Astrocyte of the spinal cord (primary cell): ENCODE measurements at regions not wholly inside any gene's neighbourhood (a gene's known extent, or its start where the extent isn't known, plus 50 kb on each side); places are given as distances from the start of the nearest gene placed in this dataset.
"Not testable (repeated sequence)": the region's sequence is repeated elsewhere in the genome, so short reads cannot be mapped to it uniquely, and the experiment has no call there.

ENCODE experiments used
- DNase-seq: peaks from one replicate; pipeline ENCODE4 v3.0.0; 2011; ENCODE audit warnings: low read depth, low spot score
- H3K4me3 ChIP-seq: 2 replicates; pipeline ENCODE4 v1.5.1; 2011; ENCODE audit warnings: low read depth, mild to moderate bottlenecking, low read length, moderate library complexity
- in situ Hi-C: cut with HindIII; loops from 2 replicates; pipeline ENCODE4 v1.10.0; 2017; ENCODE audit warnings: low sequenced_read_pairs
- TF ChIP-seq, protein P1 (sequence below): IDR thresholded peaks from 2 replicates; pipeline ENCODE4 v1.5.1; 2012; ENCODE audit warnings: low read depth, mild to moderate bottlenecking, low read length, inconsistent platforms

DNA sequence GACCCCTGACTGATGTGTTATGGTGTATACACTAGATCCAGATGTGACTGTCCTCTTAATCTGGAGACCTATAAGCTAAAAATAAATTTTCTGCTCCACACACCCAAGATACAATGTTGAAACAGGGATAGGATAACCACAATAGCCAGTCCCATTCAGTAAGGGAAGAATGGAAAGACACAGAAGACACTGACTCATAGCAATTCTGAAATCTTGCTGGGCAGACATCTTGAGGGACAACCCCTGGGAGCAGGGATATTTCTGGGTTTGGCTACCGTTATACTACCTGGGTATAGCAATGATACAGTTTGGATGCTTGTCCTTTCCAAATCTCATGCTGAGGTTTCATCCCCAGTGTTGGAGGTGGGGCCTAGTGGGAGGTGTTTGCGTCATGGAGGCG lies 93.9 kb downstream of the BUD13 start:
- TF ChIP-seq, protein P1, sequence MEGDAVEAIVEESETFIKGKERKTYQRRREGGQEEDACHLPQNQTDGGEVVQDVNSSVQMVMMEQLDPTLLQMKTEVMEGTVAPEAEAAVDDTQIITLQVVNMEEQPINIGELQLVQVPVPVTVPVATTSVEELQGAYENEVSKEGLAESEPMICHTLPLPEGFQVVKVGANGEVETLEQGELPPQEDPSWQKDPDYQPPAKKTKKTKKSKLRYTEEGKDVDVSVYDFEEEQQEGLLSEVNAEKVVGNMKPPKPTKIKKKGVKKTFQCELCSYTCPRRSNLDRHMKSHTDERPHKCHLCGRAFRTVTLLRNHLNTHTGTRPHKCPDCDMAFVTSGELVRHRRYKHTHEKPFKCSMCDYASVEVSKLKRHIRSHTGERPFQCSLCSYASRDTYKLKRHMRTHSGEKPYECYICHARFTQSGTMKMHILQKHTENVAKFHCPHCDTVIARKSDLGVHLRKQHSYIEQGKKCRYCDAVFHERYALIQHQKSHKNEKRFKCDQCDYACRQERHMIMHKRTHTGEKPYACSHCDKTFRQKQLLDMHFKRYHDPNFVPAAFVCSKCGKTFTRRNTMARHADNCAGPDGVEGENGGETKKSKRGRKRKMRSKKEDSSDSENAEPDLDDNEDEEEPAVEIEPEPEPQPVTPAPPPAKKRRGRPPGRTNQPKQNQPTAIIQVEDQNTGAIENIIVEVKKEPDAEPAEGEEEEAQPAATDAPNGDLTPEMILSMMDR: no peak

DNA sequence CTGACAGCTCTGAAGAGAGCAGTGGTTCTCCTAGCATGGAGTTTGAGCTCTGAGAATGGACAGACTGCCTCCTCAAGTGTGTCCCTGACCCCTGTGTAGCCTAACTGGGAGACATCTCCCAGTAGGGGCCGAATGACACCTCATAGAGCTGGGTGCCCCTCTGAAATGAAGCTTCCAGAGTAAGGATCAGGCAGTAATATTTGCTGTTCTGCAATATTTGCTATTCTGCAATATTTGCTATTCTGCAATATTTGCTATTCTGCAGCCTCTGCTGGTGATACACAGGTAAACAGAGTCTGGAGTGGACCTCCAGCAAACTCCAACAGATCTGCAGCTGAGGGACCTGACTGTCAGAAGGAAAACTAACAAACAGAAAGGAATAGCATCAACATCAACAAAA lies 105.5 kb downstream of the BUD13 start:
- H3K4me3 ChIP-seq, DNase-seq, in situ Hi-C loops: not testable (repeated sequence)

More for the DNA sequence above, 93.9 kb downstream of the BUD13 start:
- H3K4me3 ChIP-seq: no peak overlapping the region
- in situ Hi-C loops: no loop called here
- no peak for DNase-seq

- in situ Hi-C loops, H3K4me3 ChIP-seq, DNase-seq: not testable (repeated sequence)
These were observed 106.0 kb downstream of the BUD13 start for GRCh38 chr11:116666673-116667249.

GRCh38 chr11:116665523-116665922 lies 107.3 kb downstream of the BUD13 start:
- TF ChIP-seq, protein P1: no peak
- no peak overlapping the region for H3K4me3 ChIP-seq
- in situ Hi-C loops: no loop called here
- no peak for DNase-seq

- TF ChIP-seq, protein P1: no peak
- no peak for DNase-seq
These were observed 111.7 kb downstream of the BUD13 start for GRCh38 chr11:116661056-116661455.

DNA sequence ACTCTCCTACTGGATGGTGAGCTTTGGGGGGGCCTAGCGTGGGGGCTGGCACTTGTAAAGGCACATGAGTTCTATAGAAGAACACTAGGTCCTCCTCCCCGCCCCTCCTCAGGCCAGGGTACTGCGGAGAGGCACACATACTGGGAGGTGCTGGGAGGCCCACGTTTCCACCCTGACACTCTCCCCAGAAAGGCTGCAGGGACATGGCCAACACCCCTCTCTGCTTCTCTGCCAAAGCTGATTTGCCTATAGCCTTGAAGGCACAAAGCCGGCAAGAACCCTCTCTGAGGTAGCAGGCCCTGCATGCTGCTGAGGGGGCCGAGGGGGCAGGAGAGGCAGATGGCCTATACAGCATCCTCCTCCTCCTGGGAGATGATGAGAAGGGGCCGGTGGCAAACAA lies 112.8 kb downstream of the BUD13 start:
- no peak for DNase-seq
- no peak overlapping the region for H3K4me3 ChIP-seq
- TF ChIP-seq, protein P1: no peak
- in situ Hi-C loops: no loop called here

More at GRCh38 chr11:116661056-116661455, 111.7 kb downstream of the BUD13 start:
- in situ Hi-C loops: no loop called here
- H3K4me3 ChIP-seq: no peak overlapping the region

DNA sequence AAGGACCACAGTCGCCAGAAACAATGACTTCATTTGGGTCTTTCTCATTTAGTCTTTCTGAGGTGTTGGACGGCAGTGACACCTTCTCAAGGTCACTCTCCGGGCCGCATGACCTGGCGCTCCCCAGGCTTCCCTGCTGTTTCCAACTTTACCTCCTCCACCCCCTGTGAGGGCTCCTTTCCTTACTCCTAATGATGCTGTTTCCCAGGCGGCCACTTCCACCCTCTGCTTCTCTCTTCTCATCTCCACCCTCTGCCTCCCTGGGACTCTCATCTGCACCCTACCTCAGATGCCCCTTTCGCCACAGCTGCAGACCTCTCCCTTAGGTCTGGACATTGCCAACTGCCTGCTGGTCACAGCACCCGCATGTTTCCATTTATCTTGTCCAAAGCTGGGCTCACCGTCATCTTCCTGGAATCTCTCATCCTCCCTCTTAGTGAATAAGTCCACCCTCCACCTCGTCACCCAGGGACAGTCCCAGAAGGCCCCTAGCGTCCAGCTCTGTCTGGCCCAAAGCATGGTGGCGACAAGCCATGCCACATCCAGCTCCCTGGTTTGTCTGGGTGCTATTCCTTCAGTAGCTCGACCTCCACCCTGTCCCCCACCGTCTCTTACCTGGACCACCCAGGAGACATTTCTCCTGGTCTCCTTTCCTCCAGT lies 113.8 kb downstream of the BUD13 start:
- no peak overlapping the region for H3K4me3 ChIP-seq
- DNase-seq: no peak
- in situ Hi-C loops: no loop called here
- TF ChIP-seq, protein P1: no peak
